Activated naive CD8-positive, alpha-beta T cell treated with anti-CD3 and anti-CD28 coated beads, Interleukin-2, amount 50 U/mL, for 24 hours (primary cell): ENCODE measurements at regions not wholly inside any gene's neighbourhood (a gene's known extent, or its start where the extent isn't known, plus 50 kb on each side); places are given as distances from the start of the nearest gene placed in this dataset.

Experiments
- ATAC-seq: fragments of 150-1000 bp; cut with Tn5 transposase; one replicate; pipeline ENCODE4 v1.10.0; 2021
- DNase-seq: peaks from one replicate; pipeline ENCODE4 v3.0.0; 2021
- H3K27ac Mint-ChIP-seq: one replicate; pipeline ENCODE4 v1.8.0; 2021; ENCODE audit warnings: mild to moderate bottlenecking, mixed read lengths
- H3K27me3 Mint-ChIP-seq: one replicate; pipeline ENCODE4 v1.8.0; 2021; ENCODE audit warnings: mixed read lengths
- H3K36me3 Mint-ChIP-seq: one replicate; pipeline ENCODE4 v1.8.0; 2021; ENCODE audit warnings: low read depth, mixed read lengths
- H3K4me1 Mint-ChIP-seq: one replicate; pipeline ENCODE4 v1.8.0; 2021; ENCODE audit warnings: mixed read lengths
- H3K4me3 Mint-ChIP-seq: one replicate; pipeline ENCODE4 v1.8.0; 2021; ENCODE audit warnings: mild to moderate bottlenecking, moderate library complexity, mixed read lengths
- H3K9me3 Mint-ChIP-seq: one replicate; pipeline ENCODE4 v1.8.0; 2021; ENCODE audit warnings: mixed read lengths

GRCh38 chr1:218705391-218705790 lies 360.3 kb downstream of the TGFB2 start:
- H3K4me1 Mint-ChIP-seq: no peaks in the 10 kb centered on the region
- H3K27me3 Mint-ChIP-seq: no peaks in the 10 kb centered on the region
- H3K9me3 Mint-ChIP-seq: no peaks in the 10 kb centered on the region
- no peak for ATAC-seq
- no peak for DNase-seq
- H3K27ac Mint-ChIP-seq: no peak overlapping the region
- H3K36me3 Mint-ChIP-seq: no peaks in the 10 kb centered on the region
- H3K4me3 Mint-ChIP-seq: no peak overlapping the region

GRCh38 chr1:218705911-218706893 lies 361.1 kb downstream of the TGFB2 start:
- Mint-ChIP-seq H3K27ac (no peak overlapping the region), H3K9me3 (no peaks in the 10 kb centered on the region), H3K4me1 (no peaks in the 10 kb centered on the region), H3K36me3 (no peaks in the 10 kb centered on the region), H3K4me3 (no peak overlapping the region), H3K27me3 (no peaks in the 10 kb centered on the region)
- DNase-seq (no peak), ATAC-seq (no peak)

- H3K4me3 Mint-ChIP-seq: no peak overlapping the region
- DNase-seq (no peak), ATAC-seq (no peak)
- no peaks in the 10 kb centered on the region for H3K36me3 Mint-ChIP-seq
- H3K9me3 Mint-ChIP-seq: peaks cover 4% of the 10 kb centered on the region
- H3K4me1 Mint-ChIP-seq: no peaks in the 10 kb centered on the region
- H3K27me3 Mint-ChIP-seq: no peaks in the 10 kb centered on the region
- H3K27ac Mint-ChIP-seq: no peak overlapping the region
Measured at GRCh38 chr1:218711001-218711400, 365.9 kb downstream of the TGFB2 start.

- H3K9me3 Mint-ChIP-seq: peaks cover 4% of the 10 kb centered on the region
- H3K27me3 Mint-ChIP-seq: no peaks in the 10 kb centered on the region
- H3K4me3 Mint-ChIP-seq: no peak overlapping the region
- DNase-seq: no peak
- ATAC-seq: no peak
- no peaks in the 10 kb centered on the region for H3K36me3 Mint-ChIP-seq
- no peaks in the 10 kb centered on the region for H3K4me1 Mint-ChIP-seq
- H3K27ac Mint-ChIP-seq: no peak overlapping the region
Measured at GRCh38 chr1:218711884-218712674, 366.9 kb downstream of the TGFB2 start.

GRCh38 chr1:218712677-218713076 lies 367.5 kb downstream of the TGFB2 start:
- no peak for DNase-seq
- no peak for ATAC-seq
- Mint-ChIP-seq H3K4me3 (no peak overlapping the region), H3K27ac (no peak overlapping the region), H3K9me3 (peaks cover 4% of the 10 kb centered on the region), H3K27me3 (no peaks in the 10 kb centered on the region), H3K4me1 (no peaks in the 10 kb centered on the region), H3K36me3 (no peaks in the 10 kb centered on the region)

GRCh38 chr1:218715961-218716669 lies 371.0 kb downstream of the TGFB2 start:
- DNase-seq (no peak), ATAC-seq (no peak)
- H3K9me3 Mint-ChIP-seq: peaks cover 4% of the 10 kb centered on the region
- H3K4me3 Mint-ChIP-seq: no peak overlapping the region
- H3K4me1 Mint-ChIP-seq: no peaks in the 10 kb centered on the region
- H3K36me3 Mint-ChIP-seq: no peaks in the 10 kb centered on the region
- H3K27ac Mint-ChIP-seq: no peak overlapping the region
- no peaks in the 10 kb centered on the region for H3K27me3 Mint-ChIP-seq

- Mint-ChIP-seq H3K4me1 (no peaks in the 10 kb centered on the region), H3K36me3 (no peaks in the 10 kb centered on the region), H3K9me3 (peaks cover 4% of the 10 kb centered on the region), H3K27me3 (no peaks in the 10 kb centered on the region), H3K27ac (no peak overlapping the region), H3K4me3 (no peak overlapping the region)
- ATAC-seq (no peak), DNase-seq (no peak)
Measured at GRCh38 chr1:218717575-218717974, 372.4 kb downstream of the TGFB2 start.

GRCh38 chr1:218718206-218718605 lies 373.1 kb downstream of the TGFB2 start:
- no peaks in the 10 kb centered on the region for H3K27me3 Mint-ChIP-seq
- H3K36me3 Mint-ChIP-seq: no peaks in the 10 kb centered on the region
- peaks cover 4% of the 10 kb centered on the region for H3K9me3 Mint-ChIP-seq
- H3K4me1 Mint-ChIP-seq: no peaks in the 10 kb centered on the region
- no peak for ATAC-seq
- no peak overlapping the region for H3K27ac Mint-ChIP-seq
- DNase-seq: no peak
- H3K4me3 Mint-ChIP-seq: no peak overlapping the region

- no peak for ATAC-seq
Measured at GRCh38 chr1:218718977-218719376, 373.8 kb downstream of the TGFB2 start.

GRCh38 chr1:218728898-218729565 lies 383.9 kb downstream of the TGFB2 start:
- DNase-seq (no peak), ATAC-seq (no peak)
- H3K4me1 Mint-ChIP-seq: no peaks in the 10 kb centered on the region
- no peaks in the 10 kb centered on the region for H3K27me3 Mint-ChIP-seq
- no peak overlapping the region for H3K4me3 Mint-ChIP-seq
- no peak overlapping the region for H3K27ac Mint-ChIP-seq
- H3K9me3 Mint-ChIP-seq: no peaks in the 10 kb centered on the region
- no peaks in the 10 kb centered on the region for H3K36me3 Mint-ChIP-seq

More at GRCh38 chr1:218718977-218719376, 373.8 kb downstream of the TGFB2 start:
- Mint-ChIP-seq H3K27me3 (no peaks in the 10 kb centered on the region), H3K9me3 (peaks cover 4% of the 10 kb centered on the region), H3K36me3 (no peaks in the 10 kb centered on the region), H3K27ac (no peak overlapping the region), H3K4me3 (no peak overlapping the region), H3K4me1 (no peaks in the 10 kb centered on the region)
- DNase-seq: no peak

GRCh38 chr1:218735436-218736032 lies 390.4 kb downstream of the TGFB2 start:
- Mint-ChIP-seq H3K27ac (no peak overlapping the region), H3K4me3 (no peak overlapping the region), H3K9me3 (no peaks in the 10 kb centered on the region), H3K27me3 (no peaks in the 10 kb centered on the region), H3K36me3 (no peaks in the 10 kb centered on the region), H3K4me1 (no peaks in the 10 kb centered on the region)
- DNase-seq (no peak), ATAC-seq (no peak)

GRCh38 chr1:218739426-218739825 lies 394.3 kb downstream of the TGFB2 start:
- Mint-ChIP-seq H3K4me3 (no peak overlapping the region), H3K36me3 (no peaks in the 10 kb centered on the region), H3K27me3 (peaks cover 3% of the 10 kb centered on the region), H3K27ac (no peak overlapping the region), H3K4me1 (no peaks in the 10 kb centered on the region), H3K9me3 (peaks cover 11% of the 10 kb centered on the region)
- DNase-seq (no peak), ATAC-seq (no peak)

GRCh38 chr1:218741852-218742251 lies 396.7 kb downstream of the TGFB2 start:
- ATAC-seq (no peak), DNase-seq (no peak)
- Mint-ChIP-seq H3K27ac (no peak overlapping the region), H3K9me3 (peaks cover 13% of the 10 kb centered on the region), H3K36me3 (no peaks in the 10 kb centered on the region), H3K27me3 (peaks cover 3% of the 10 kb centered on the region), H3K4me1 (no peaks in the 10 kb centered on the region), H3K4me3 (no peak overlapping the region)
